BJ (cell line): ENCODE measurements at regions not wholly inside any gene's neighbourhood (a gene's known extent, or its start where the extent isn't known, plus 50 kb on each side); places are given as distances from the start of the nearest gene placed in this dataset.

Experiments
- CTCF ChIA-PET: fragments of 350-600 bp; formaldehyde crosslinking; extraction: SDS; loops from one replicate; lab custom pipeline; 2021; ENCODE audit warnings: antibody characterized with exemption, inconsistent platforms; lab: Yijun Ruan, JAX
- POLR2A ChIA-PET: fragments of 300-600 bp; sonication (Branson Sonifier 250); formaldehyde crosslinking; extraction: SDS; loops from one replicate; lab custom pipeline; 2021; ENCODE audit warnings: antibody characterized with exemption; lab: Charles Lee
- DNase-seq: peaks from one replicate; pipeline ENCODE4 v3.0.0-alpha.2; 2011; ENCODE audit warnings: low read depth
- H3K27me3 ChIP-seq: 2 replicates; pipeline ENCODE4 v1.6.0; 2011; ENCODE audit warnings: low read length; ENCODE audit not compliant: control insufficient read depth, insufficient read depth
- H3K36me3 ChIP-seq: 2 replicates; pipeline ENCODE4 v1.5.1; 2011; ENCODE audit warnings: low read length; ENCODE audit not compliant: control insufficient read depth, insufficient read depth
- H3K4me3 ChIP-seq: 2 replicates; pipeline ENCODE4 v1.5.1; 2011; ENCODE audit warnings: low read depth, mild to moderate bottlenecking, control low read depth, low read length
- TF ChIP-seq, protein P1 (sequence below): IDR thresholded peaks from 2 replicates; pipeline ENCODE4 v1.5.1; 2011; ENCODE audit warnings: low read depth, mild to moderate bottlenecking, control low read depth, inconsistent platforms, low read length, moderate library complexity; ENCODE audit not compliant: insufficient read depth

DNA sequence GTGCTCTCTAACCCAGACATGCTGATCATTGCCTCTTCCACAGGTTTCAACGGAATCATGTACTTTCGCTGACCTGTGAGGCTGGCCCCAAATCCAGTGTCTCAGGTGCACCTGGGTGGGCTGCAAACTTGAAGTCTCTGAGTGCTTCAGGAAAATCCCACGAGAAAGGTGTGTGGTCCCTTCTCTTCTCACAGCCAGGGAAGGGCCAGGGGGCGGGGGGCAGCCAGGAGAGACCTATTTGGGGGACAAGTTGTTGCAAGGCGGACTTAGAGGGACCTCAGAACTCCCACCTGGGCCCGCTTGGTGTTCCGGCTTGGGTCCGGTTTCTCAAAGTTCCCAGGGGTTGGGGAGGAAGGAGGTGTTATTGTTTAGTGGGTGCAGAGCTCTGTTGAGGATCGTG is 80.0 kb downstream of the HMX1 start:
- TF ChIP-seq, protein P1, sequence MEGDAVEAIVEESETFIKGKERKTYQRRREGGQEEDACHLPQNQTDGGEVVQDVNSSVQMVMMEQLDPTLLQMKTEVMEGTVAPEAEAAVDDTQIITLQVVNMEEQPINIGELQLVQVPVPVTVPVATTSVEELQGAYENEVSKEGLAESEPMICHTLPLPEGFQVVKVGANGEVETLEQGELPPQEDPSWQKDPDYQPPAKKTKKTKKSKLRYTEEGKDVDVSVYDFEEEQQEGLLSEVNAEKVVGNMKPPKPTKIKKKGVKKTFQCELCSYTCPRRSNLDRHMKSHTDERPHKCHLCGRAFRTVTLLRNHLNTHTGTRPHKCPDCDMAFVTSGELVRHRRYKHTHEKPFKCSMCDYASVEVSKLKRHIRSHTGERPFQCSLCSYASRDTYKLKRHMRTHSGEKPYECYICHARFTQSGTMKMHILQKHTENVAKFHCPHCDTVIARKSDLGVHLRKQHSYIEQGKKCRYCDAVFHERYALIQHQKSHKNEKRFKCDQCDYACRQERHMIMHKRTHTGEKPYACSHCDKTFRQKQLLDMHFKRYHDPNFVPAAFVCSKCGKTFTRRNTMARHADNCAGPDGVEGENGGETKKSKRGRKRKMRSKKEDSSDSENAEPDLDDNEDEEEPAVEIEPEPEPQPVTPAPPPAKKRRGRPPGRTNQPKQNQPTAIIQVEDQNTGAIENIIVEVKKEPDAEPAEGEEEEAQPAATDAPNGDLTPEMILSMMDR: no peak
- CTCF ChIA-PET: no interaction called here
- no peak for DNase-seq
- Histone ChIP-seq H3K27me3 (no peaks in the 10 kb centered on the region), H3K36me3 (no peaks in the 10 kb centered on the region), H3K4me3 (no peak overlapping the region)
- POLR2A ChIA-PET: no interaction called here

DNA sequence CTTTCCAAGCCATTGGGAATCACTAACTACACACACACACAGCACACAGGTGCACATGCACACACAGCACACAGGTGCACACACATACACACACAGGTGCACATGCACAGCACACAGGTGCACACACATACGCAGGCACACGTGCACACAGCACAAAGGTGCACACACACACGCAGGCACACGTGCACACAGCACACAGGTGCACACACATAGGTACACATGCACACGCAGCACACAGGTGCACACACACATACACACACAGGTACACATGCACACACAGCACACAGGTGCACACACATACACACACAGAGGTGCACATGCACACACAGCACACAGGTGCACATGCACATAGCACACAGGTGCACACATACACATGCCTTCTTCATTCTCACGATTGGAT is 80.9 kb downstream of the HMX1 start:
- TF ChIP-seq, protein P1: no peak
- Histone ChIP-seq H3K36me3 (no peaks in the 10 kb centered on the region), H3K27me3 (no peaks in the 10 kb centered on the region), H3K4me3 (no peak overlapping the region)
- no peak for DNase-seq
- CTCF ChIA-PET: no interaction called here
- POLR2A ChIA-PET: no interaction called here

DNA sequence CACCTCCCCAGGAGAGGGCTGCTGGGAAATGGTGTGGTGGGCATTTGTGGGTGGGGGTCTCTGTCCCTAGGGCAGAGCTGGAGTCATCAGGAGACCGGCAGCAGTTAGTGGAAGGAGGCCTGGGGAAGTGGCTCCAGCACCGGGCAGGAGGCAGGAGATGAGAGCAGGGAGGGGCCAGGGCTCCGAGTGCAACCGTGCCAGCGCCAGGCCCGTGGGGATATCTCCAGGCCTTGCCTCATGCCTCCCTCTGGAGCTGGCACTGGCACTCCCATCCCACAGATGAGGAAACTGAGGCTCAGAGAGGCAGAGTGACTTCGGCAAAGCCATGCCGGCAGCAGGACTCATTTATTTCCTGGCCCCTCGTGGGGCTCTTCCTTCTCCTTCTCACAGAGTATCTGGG is 83.5 kb downstream of the HMX1 start:
- POLR2A ChIA-PET: no interaction called here
- TF ChIP-seq, protein P1: no peak
- no peak overlapping the region for H3K4me3 ChIP-seq
- no peak for DNase-seq
- no peaks in the 10 kb centered on the region for H3K36me3 ChIP-seq
- CTCF ChIA-PET: no interaction called here
- no peaks in the 10 kb centered on the region for H3K27me3 ChIP-seq

DNA sequence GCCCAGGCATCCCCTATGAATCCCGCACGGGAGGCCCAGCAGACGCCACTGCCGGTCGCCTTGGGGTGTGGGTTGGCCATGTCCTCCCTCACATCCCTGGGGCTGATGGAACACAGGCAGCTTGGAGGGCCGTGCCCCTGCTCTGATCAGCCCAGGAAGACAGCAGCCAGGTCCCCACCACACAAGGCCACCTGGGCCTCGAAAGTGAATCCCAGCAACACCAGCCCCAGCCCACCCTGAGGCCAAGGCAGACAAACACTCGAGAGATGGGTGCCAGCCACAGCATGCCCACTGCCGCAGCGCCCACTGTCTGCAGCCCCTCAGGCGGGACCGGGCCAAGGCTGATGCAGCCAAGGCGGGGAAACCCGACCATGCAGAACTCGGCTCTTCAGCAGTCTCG is 85.5 kb downstream of the HMX1 start:
- Histone ChIP-seq H3K36me3 (no peaks in the 10 kb centered on the region), H3K4me3 (no peak overlapping the region), H3K27me3 (no peaks in the 10 kb centered on the region)
- TF ChIP-seq, protein P1: no peak
- POLR2A ChIA-PET: no interaction called here
- CTCF ChIA-PET: no interaction called here
- DNase-seq: no peak

DNA sequence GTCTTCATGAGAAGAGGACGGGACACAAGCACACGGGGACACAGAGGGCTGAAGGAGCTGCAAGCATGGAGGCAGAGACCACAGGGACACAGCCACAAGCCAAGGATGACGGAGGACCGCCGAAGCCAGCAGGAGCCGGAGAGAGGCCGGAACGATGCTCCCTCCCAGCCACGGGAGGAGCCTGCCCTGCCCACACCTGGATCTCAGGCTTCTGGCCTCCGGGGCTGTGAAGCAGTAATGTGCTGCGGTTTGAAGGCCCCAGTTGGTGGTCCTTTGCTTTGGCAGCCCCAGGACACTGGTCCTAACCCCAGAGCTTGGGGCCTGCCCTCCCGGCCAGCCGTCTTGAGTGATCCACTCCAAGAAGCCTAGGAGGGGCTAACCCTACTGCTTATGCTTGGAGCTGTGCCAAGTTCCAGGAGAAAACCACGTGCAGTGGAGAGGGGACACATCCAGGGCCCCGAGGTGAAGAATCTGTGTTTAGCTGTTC is 85.9 kb downstream of the HMX1 start:
- ChIA-PET CTCF (no interaction called here), POLR2A (no interaction called here)

More for the DNA sequence above, 85.9 kb downstream of the HMX1 start:
- TF ChIP-seq, protein P1: no peak
- Histone ChIP-seq H3K4me3 (no peak overlapping the region), H3K36me3 (no peaks in the 10 kb centered on the region), H3K27me3 (no peaks in the 10 kb centered on the region)
- DNase-seq: no peak
